CD14-positive monocyte (primary cell): ENCODE measurements at regions not wholly inside any gene's neighbourhood (a gene's known extent, or its start where the extent isn't known, plus 50 kb on each side); places are given as distances from the start of the nearest gene placed in this dataset.

Experiments used
- DNase-seq, 3 donors: peaks; one replicate each; pipeline ENCODE4 v3.0.0-alpha.2; 2011 to 2022
- H2AFZ ChIP-seq: 2 replicates; pipeline ENCODE4 v1.6.0; 2012; ENCODE audit warnings: mild to moderate bottlenecking, low read depth, low read length, inconsistent platforms; ENCODE audit not compliant: insufficient read depth, poor library complexity, severe bottlenecking
- H3K27ac ChIP-seq, 2 donors: 1 replicate in 1 of 2; 2 replicates in 1 of 2; pipeline ENCODE4 v1.5.1; 2012 to 2013; ENCODE audit warnings: low read length in 2 of 2, control low read depth in 1 of 2, inconsistent platforms in 1 of 2, low read depth in 1 of 2, mild to moderate bottlenecking in 1 of 2
- H3K27me3 ChIP-seq, 2 donors: one replicate each; pipeline versions ENCODE4 v1.6.0 to v1.6.1; 2011 to 2013; ENCODE audit warnings: low read length in 2 of 2; ENCODE audit not compliant: control insufficient read depth in 2 of 2, insufficient read depth in 2 of 2
- H3K36me3 ChIP-seq, 2 donors: replicated peaks in 1 of 2; 1 replicate in 1 of 2; 2 replicates in 1 of 2; pipeline versions ENCODE4 v1.5.1 to v1.6.1; 2012 to 2013; ENCODE audit warnings: low read length in 2 of 2, control low read depth in 1 of 2, inconsistent platforms in 1 of 2, mild to moderate bottlenecking in 1 of 2; ENCODE audit not compliant: insufficient read depth in 2 of 2, control insufficient read depth in 1 of 2
- H3K4me1 ChIP-seq, 2 donors: 1 replicate in 1 of 2; 2 replicates in 1 of 2; pipeline versions ENCODE4 v1.5.1 to v1.6.1; 2012 to 2013; ENCODE audit warnings: low read length in 2 of 2, control low read depth in 1 of 2, inconsistent platforms in 1 of 2, mild to moderate bottlenecking in 1 of 2, moderate library complexity in 1 of 2; ENCODE audit not compliant: insufficient read depth in 2 of 2, control insufficient read depth in 1 of 2
- H3K4me2 ChIP-seq: replicated peaks from 2 replicates; pipeline ENCODE3; 2012; ENCODE audit warnings: low read length, moderate library complexity, mild to moderate bottlenecking; ENCODE audit not compliant: poor library complexity, severe bottlenecking; ENCODE audit errors: extremely low read depth
- H3K4me3 ChIP-seq, 3 experiments: fragments of 200-600 bp in 1 of 3; sonication (generic) in 1 of 3; replicated peaks in 1 of 3; 1 replicate in 2 of 3; 2 replicates in 1 of 3; pipeline ENCODE4 v1.5.1; 2011 to 2013; ENCODE audit warnings: low read length in 3 of 3, mild to moderate bottlenecking in 3 of 3, control low read depth in 2 of 3, low read depth in 2 of 3, inconsistent platforms in 1 of 3, moderate library complexity in 1 of 3
- H3K79me2 ChIP-seq: 2 replicates; pipeline ENCODE4 v1.6.0; 2012; ENCODE audit warnings: mild to moderate bottlenecking, control low read depth, inconsistent platforms, low read length, moderate library complexity; ENCODE audit not compliant: insufficient read depth
- H3K9ac ChIP-seq: 2 replicates; pipeline ENCODE4 v1.6.0; 2017; ENCODE audit warnings: low read length, mild to moderate bottlenecking; ENCODE audit not compliant: insufficient read depth, poor library complexity, severe bottlenecking
- H3K9me3 ChIP-seq, 2 donors: replicated peaks in 1 of 2; 1 replicate in 1 of 2; 2 replicates in 1 of 2; pipeline versions ENCODE4 v1.5.1 to v1.6.1; 2012 to 2013; ENCODE audit warnings: low read length in 2 of 2, control low read depth in 1 of 2; ENCODE audit not compliant: control insufficient read depth in 1 of 2, insufficient read depth in 1 of 2
- H4K20me1 ChIP-seq: 2 replicates; pipeline ENCODE4 v1.6.0; 2012; ENCODE audit warnings: mild to moderate bottlenecking, low read length, control low read depth, moderate library complexity; ENCODE audit not compliant: insufficient read depth
- H3K27ac Mint-ChIP-seq, 7 donors: one replicate each; pipeline ENCODE4 v1.8.0; 2020; ENCODE audit warnings: mild to moderate bottlenecking in 7 of 7, mixed read lengths in 7 of 7, moderate library complexity in 6 of 7, inconsistent platforms in 2 of 7
- H3K27me3 Mint-ChIP-seq, 3 donors: one replicate each; pipeline ENCODE4 v1.8.0; 2021 to 2022; ENCODE audit warnings: low read depth in 3 of 3, mild to moderate bottlenecking in 3 of 3, mixed read lengths in 3 of 3, moderate library complexity in 3 of 3, inconsistent platforms in 1 of 3
- H3K36me3 Mint-ChIP-seq, 2 donors: one replicate each; pipeline ENCODE4 v1.8.0; 2020; ENCODE audit warnings: mixed read lengths in 2 of 2, inconsistent platforms in 1 of 2, mild to moderate bottlenecking in 1 of 2
- H3K4me1 Mint-ChIP-seq: one replicate; pipeline ENCODE4 v1.8.0; 2020; ENCODE audit warnings: mild to moderate bottlenecking, mixed read lengths
- H3K4me3 Mint-ChIP-seq, 2 donors: one replicate each; pipeline ENCODE4 v1.8.0; 2020; ENCODE audit warnings: mild to moderate bottlenecking in 2 of 2, mixed read lengths in 2 of 2, moderate library complexity in 1 of 2
- H3K9me3 Mint-ChIP-seq, 7 donors: one replicate each; pipeline ENCODE4 v1.8.0; 2020 to 2022; ENCODE audit warnings: mixed read lengths in 7 of 7, mild to moderate bottlenecking in 6 of 7, moderate library complexity in 6 of 7, inconsistent platforms in 2 of 7
- CTCF ChIP-seq: fragments of 200-600 bp; IDR thresholded peaks from one replicate; pipeline ENCODE4 v1.8.0; 2022; ENCODE audit warnings: antibody characterized with exemption, mild to moderate bottlenecking
- WGBS: methylation state at CpG from one replicate; pipeline ENCODE4 v1.1.5; 2013; ENCODE audit warnings: missing lambda C conversion rate; ENCODE audit not compliant: insufficient coverage; 5-methylcytosine and 5-hydroxymethylcytosine counted together
- intact Hi-C, 2 donors: fragments of 100-400 bp; cut with micrococcal nuclease; formaldehyde crosslinking; loops; one replicate each; pipeline versions ENCODE4 v1.15.0 to v1.15.1; 2023

GRCh38 chr13:49844181-49844580 lies 51.7 kb upstream of the KPNA3 start:
- Histone ChIP-seq H3K4me1 (peaks cover 7 to 15% of the 10 kb centered on the region in 2 donors), H3K4me2 (no peak overlapping the region), H3K36me3 (no peaks in the 10 kb centered on the region), H3K4me3 (no peak overlapping the region), H3K27ac (no peak overlapping the region), H3K9me3 (no peaks in the 10 kb centered on the region), H3K79me2 (no peaks in the 10 kb centered on the region), H4K20me1 (no peaks in the 10 kb centered on the region), H3K9ac (no peak overlapping the region), H3K27me3 (no peaks in the 10 kb centered on the region), H2AFZ (no peak overlapping the region)
- H3K36me3 Mint-ChIP-seq = no peaks in the 10 kb centered on the region
- H3K4me1 Mint-ChIP-seq = peaks cover 18% of the 10 kb centered on the region
- whole genome bisulfite sequencing = 74% methylated on average over 8 of the region's 8 CpGs
- peaks cover 0 to 2% (median 0%) of the 10 kb centered on the region in 7 donors for H3K9me3 Mint-ChIP-seq
- DNase-seq = no peak
- intact Hi-C loops = loop anchor here (10.0 kb wide), 1 partner anchor 189 kb away; no protein-coding TSS in a partner anchor
- no peak overlapping the region for H3K27ac Mint-ChIP-seq
- peaks cover 0 to 10% (median 7%) of the 10 kb centered on the region in 3 donors for H3K27me3 Mint-ChIP-seq
- TF ChIP-seq CTCF = no peak
- no peak overlapping the region for H3K4me3 Mint-ChIP-seq
